HUDEP-2 (cell line): ENCODE measurements at regions not wholly inside any gene's neighbourhood (a gene's known extent, or its start where the extent isn't known, plus 50 kb on each side); places are given as distances from the start of the nearest gene placed in this dataset.
"Not testable (repeated sequence)": the region's sequence is repeated elsewhere in the genome, so short reads cannot be mapped to it uniquely, and the experiment has no call there.

ENCODE experiments used
- DNase-seq, 76 experiments: peaks; one replicate each; lab custom pipeline; 2025; ENCODE audit not compliant: unreplicated experiment in 76 of 76; lab: John Stamatoyannopoulos, UW

DNA sequence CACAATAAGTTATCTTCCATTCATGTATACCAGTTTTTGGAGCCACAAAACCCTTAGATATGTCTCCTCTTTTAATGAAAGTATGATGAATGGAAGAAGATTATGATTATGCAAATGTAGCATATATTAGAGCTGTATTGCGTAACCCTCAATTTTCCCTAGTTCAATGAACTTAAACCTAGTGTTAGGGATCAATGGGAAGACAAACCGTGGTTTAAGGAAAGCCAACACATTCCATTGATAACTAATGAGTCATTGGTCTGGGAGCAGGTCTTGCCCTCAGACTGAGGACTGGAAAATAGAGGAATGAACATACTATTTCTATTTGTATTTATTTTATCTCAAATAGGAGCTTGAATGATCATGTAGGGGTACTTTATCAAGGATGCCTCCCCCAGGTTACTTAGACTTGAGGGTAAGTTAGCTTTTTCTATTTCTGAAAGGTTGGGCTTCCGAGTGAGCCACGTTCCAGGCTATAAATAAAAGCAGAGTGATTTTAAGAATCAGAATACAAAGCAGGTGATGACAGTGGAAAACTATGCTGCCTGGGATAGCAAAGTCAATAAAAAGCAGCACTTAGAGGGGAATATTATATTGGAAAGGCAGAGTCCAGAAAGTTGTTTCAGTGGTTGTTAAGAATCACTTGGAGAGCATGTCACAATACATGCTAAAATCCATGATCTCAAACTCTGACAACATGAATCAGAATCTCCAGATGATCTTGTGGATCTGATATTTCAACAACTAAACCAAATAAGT, 356.0 kb downstream of the ADAM29 start:
- DNase-seq = no peak

GRCh38 chr4:175277816-175278215, 359.7 kb downstream of the ADAM29 start:
- DNase-seq = no peak

- DNase-seq = no peak
These were observed 362.0 kb downstream of the ADAM29 start for GRCh38 chr4:175280153-175280552.

GRCh38 chr4:175281894-175282293, 363.7 kb downstream of the ADAM29 start:
- DNase-seq = no peak

GRCh38 chr4:175282407-175282806, 364.2 kb downstream of the ADAM29 start:
- DNase-seq = no peak

DNA sequence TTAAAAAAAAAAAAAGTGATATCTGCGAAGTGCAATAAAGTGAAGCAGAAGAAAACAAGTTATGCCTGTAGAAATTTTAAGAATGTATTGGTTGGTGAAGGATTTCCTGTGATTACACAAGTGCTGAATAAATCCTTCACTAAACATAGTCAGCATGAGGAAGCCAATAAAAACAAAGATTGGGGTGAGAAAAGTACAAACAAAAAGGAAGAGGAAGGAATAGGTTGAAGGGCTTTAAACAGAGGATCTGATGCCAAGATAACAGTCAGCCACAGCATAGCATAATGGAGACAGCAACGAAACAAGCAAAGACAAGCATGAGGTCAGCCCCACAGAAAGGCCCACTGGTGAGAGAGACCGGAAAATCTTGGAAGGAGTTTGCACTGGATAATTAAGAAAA, 372.2 kb downstream of the ADAM29 start:
- DNase-seq = no peak

DNA sequence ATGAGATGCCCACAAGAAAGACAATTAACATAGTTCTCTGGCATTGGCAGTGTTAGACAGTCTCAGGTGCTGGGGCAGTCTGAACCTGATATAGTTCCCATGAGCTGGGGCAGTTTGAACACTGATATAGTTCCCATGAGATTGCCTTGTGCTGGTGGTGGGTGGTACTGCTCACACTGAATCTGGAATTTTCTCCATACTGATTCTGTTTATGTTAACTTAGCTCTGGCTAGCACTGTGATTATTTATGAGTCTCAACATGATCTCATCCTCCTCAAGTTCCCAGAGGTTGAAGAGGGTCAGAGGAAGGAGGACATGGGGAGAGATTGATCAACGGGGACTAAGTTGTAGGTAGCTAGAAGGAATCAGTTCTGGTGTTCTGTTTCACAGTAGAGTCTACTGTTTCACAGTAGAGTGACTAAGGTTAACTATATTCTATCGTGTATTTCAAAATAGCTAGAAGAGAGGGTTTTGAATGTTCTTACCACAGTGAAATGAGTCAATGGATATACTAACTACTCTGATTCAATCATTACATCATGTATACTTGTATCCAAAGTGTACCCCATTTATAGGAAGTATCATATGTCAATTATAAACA, 379.9 kb downstream of the ADAM29 start:
- DNase-seq = no peak

DNA sequence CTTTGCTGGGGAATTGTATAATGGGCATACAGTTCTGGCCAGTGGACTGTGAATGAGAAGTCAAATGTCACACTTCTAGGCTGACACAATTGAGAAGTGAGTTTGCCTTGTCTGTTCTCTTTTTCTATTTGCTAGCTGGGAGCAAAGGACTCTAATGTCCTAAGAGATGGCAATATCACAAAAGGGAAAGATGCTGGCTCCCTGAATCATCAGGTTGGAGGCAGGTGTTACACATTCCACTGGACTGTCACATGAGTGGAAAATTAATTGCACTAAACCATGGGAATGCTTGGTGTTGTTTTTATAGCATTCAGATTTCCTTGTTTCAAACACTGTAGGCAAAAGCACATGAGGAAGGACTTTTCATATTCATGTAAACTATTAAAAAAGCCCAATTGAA, 388.3 kb downstream of the ADAM29 start:
- no peak for DNase-seq

DNA sequence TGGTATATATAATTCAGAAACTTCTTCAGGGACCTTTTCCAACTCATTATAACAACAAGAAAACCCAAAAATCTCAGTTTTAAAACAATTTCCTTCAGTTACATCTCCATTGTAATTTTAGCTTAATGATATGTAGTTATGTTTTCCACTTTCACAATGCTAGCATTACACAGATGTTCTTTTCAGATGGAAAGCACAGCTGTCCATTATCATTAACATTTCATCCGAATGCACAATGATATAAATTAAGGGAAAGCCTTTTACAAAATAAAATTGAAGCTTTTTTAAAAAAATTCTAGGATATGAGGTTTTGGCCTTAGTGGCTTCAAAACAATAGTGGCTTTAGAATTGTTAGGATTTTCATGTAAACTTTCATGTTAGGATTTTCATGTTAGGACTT, 389.2 kb downstream of the ADAM29 start:
- DNase-seq = no peak

DNA sequence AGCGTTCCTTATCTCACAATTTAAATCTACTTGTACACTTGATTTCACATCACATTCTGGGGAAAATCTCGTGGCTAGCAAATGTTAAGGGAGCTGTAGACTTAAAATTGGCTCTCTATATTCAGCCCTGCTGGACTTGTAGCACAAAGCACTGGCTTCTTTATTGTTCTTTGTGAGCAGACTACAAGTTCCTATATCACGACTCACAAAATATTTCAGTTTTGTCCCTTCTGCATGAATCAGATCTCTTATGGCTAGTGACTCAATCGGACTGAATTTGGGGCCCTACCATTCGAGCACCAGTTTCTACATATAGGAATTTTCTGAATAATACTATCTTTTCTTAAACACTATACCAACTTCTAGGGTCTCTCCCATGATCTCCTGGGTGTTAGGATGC, 390.1 kb downstream of the ADAM29 start:
- DNase-seq = no peak

DNA sequence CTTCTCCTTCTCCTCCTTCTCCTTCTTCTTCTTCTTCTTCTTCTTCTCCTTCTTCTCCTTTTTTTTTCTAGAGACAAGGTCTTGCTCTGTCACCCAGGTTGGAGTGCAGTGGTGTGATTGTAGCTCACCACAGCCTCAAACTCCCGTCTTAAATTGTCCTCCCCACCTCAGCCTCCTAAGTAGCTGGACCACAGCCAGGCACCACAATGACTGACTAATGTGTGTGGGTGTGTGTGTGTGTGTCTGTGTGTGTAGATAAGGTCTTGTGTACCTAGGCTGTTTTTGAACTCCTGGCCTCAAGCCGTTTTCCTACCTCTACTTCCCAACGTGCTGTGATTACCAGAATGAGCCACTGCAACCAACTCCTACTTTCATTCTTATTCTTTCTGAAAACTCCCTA, 390.9 kb downstream of the ADAM29 start:
- peak in 17 of 76 experiments; percentile 1 to 41 (median 9) for DNase-seq

- DNase-seq = no peak
These were observed 407.1 kb downstream of the ADAM29 start for GRCh38 chr4:175325230-175325629.

DNA sequence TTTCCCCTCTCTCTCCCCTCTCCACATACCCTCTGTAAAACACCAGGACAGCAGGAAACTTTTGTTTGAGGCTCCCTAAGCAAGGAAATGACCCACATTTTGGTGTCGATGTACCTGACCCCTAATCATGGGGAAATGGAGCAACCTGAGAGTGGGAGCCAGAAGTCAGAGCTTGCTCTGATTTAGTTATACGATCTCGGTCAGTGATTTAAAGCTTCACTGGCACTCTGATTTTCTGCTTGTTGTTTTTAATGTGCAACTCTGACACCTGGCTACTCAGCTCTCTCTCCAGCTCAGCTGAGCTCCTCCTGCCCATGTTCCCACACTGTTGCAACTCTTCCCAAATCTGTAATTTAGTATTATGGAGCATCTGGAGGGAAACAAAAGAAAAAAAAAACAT, 408.6 kb downstream of the ADAM29 start:
- DNase-seq = no peak

DNA sequence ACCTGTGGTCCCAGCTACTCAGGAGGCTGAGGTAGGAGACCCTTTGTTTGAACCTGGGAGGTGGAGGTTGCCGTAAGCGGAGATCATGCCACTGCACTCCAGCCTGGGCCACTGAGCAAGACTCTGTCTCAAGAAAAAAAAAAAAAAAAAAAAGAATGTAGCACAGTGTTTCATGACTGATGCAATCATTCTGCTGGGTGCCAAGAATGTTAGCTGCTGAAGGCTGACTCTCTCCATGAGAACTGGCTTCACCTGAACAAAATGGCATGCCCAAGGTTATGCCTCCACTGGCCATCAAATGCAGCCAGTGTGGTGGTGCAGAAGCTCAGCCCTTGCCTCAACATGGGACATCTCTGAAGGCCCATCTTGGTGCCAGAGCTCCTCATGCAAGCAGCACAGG, 412.1 kb downstream of the ADAM29 start:
- DNase-seq = no peak

DNA sequence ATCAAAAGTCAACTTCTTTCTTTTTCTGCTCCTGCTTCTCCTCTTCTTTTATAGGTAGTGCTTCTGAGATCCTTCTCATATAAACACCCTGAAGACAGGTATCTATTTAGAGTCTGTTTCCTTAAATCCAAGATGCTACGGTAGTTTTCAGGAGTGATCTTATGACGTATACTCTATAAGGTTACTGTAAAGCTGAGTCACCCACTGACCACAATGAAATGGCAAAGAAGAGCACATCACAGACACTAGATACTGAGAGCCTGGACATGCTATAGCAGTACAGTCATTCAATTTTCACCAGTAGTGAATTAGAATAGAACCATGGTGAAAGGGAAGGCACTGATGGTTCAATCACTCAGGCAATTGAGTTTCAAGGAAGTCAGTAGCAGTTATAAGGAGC, 412.5 kb downstream of the ADAM29 start:
- no peak for DNase-seq

- no peak for DNase-seq
These were observed 417.2 kb downstream of the ADAM29 start for GRCh38 chr4:175335331-175335730.

GRCh38 chr4:175336570-175336969, 418.4 kb downstream of the ADAM29 start:
- not testable (repeated sequence) for DNase-seq

- DNase-seq = no peak
These were observed 421.0 kb downstream of the ADAM29 start for GRCh38 chr4:175339100-175339707.

DNA sequence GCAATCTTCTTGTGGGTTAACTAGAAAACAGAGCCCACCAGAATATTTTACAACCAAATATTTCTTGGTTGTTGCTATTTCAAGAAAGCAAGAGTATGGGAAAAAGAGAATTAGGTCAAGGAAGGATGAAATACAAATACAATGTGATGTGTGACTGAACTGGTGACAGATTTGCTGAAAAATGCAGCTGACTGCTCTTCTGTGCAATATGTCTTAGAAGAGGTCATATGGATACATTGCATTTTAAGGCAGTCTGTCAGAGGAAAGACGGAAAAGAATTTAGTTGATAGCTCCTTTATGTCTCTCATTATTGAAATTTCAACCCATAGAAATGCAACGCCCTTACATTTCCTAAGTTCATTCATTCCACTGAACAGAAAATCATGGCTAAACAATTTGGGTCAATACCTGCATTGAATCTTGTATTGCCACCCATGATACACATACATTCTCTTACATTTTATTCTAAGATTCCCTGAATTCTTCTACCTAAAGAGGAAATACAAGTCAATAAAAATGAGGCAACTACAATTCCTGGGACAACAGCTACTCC, 423.1 kb downstream of the ADAM29 start:
- DNase-seq = no peak

DNA sequence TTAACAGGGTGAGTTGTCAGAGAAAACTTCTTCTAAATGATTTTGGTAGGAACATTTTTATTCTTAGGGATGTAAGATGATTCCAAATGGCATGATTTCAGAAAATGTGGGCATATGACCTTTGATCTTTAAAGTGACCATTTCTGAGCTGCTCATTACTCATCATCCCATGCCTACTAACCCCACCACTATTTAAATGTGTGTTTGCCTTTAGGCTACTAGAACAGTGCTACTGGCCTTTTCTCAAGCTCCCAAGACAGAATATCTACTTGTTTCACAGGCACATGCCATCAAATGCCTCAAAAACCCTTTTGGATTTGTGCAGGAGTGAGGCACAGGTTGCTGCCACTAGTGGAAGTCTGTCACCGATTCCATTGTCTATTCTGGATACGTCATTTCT, 428.2 kb downstream of the ADAM29 start:
- DNase-seq = no peak

DNA sequence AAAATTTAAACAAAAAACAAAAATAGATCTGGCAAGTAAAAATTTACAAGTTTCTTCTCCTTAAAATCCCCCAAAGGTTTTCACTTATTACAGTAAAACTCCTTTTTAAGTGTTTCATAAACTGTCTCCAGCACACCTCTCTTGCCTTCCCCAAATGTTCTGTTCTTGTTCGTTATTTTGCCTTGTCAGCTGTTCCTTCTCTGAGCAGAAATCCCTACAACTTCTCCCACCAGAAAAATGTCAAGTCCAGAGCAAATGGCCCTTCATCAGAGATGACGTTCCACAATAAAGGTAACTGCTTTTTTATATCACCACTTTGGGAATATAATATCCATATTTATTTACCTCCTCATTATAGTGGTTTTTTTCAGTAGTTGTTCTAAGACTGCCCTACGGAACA, 432.1 kb downstream of the ADAM29 start:
- DNase-seq = no peak

GRCh38 chr4:175351473-175351872, 433.3 kb downstream of the ADAM29 start:
- DNase-seq = no peak
